GM13977 (cell line): ENCODE measurements at regions not wholly inside any gene's neighbourhood (a gene's known extent, or its start where the extent isn't known, plus 50 kb on each side); places are given as distances from the start of the nearest gene placed in this dataset.

ENCODE experiments used
- DNase-seq: peaks from one replicate; pipeline ENCODE4 v3.0.0; 2012; ENCODE audit warnings: low spot score
- in situ Hi-C: fragments of 300-500 bp; cut with MboI; formaldehyde crosslinking; loops from one replicate; pipeline ENCODE4 v1.12.0; 2022; ENCODE audit warnings: low sequenced_read_pairs, low pct_unique_long_range_greater_than_20kb, mixed read lengths, inconsistent platforms; ENCODE audit not compliant: unreplicated experiment
- TF ChIP-seq, protein P1 (sequence below): IDR thresholded peaks from 2 replicates; pipeline ENCODE4 v1.5.1; 2012; ENCODE audit warnings: mild to moderate bottlenecking, control low read depth; ENCODE audit not compliant: insufficient read depth; ENCODE audit errors: extremely low read depth, missing control alignments

DNA sequence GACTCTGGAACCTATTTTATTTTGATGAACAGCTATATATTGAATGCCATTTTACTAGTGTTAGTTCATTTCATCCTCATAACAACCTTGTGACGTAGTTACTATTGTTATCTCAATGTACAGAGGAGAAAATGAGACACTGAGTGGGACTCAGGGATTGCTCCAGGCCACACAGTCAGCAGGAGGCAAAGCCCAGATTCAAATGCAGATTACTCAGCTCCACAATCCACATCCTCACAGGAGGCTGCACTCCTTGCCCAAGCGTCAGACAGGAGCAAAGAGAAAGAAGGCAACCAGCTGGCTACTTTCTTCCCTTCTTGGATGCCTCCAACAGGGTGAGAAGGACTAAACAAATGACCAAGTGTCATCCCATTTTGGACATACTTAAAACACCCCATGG, 92.0 kb upstream of the CCDC54 start:
- no peak for DNase-seq

DNA sequence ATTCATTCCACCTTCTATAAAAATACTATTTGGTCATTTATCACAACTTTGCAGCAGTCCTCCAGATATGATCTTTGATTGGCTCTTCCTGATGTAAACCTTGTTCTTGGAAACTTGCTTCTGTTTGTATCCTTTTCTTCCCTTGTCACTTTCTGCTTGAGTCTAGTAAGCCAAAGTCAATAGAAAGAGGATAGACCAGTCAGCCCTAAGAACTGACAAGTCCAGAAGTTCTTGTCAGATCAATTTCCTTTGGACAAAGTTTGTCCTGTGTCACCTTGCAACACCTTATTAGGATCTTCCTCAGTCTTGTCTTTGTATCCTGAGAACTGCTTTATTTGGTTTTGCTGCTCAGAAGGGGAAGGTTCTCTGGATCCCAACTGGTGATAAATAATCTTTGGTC, 87.9 kb upstream of the CCDC54 start:
- TF ChIP-seq, protein P1, sequence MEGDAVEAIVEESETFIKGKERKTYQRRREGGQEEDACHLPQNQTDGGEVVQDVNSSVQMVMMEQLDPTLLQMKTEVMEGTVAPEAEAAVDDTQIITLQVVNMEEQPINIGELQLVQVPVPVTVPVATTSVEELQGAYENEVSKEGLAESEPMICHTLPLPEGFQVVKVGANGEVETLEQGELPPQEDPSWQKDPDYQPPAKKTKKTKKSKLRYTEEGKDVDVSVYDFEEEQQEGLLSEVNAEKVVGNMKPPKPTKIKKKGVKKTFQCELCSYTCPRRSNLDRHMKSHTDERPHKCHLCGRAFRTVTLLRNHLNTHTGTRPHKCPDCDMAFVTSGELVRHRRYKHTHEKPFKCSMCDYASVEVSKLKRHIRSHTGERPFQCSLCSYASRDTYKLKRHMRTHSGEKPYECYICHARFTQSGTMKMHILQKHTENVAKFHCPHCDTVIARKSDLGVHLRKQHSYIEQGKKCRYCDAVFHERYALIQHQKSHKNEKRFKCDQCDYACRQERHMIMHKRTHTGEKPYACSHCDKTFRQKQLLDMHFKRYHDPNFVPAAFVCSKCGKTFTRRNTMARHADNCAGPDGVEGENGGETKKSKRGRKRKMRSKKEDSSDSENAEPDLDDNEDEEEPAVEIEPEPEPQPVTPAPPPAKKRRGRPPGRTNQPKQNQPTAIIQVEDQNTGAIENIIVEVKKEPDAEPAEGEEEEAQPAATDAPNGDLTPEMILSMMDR, result no peak
- no peak for DNase-seq
- in situ Hi-C loops, result no loop called here

More for the DNA sequence above, 92.0 kb upstream of the CCDC54 start:
- in situ Hi-C loops, result no loop called here
- TF ChIP-seq, protein P1, result no peak

DNA sequence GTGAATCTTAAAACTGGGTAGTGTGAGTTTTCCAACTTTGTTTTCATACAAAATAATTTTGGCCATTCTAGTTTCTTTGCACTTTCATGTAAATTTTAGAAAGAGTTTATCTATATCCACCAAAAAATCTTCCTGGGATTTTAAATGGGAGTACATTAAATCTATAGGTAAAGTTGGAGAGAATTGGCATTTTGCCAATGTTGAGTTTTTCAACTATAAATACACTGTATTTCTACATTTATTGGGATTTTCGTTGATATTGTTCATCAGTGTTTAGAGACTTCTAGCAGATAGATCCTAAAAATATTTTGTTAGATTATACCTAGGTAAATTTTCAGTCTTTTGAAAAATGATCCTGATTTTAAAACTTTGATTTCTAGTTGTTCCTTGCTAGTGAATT, 83.1 kb upstream of the CCDC54 start:
- DNase-seq, result no peak
- in situ Hi-C loops, result no loop called here
- TF ChIP-seq, protein P1, result no peak

DNA sequence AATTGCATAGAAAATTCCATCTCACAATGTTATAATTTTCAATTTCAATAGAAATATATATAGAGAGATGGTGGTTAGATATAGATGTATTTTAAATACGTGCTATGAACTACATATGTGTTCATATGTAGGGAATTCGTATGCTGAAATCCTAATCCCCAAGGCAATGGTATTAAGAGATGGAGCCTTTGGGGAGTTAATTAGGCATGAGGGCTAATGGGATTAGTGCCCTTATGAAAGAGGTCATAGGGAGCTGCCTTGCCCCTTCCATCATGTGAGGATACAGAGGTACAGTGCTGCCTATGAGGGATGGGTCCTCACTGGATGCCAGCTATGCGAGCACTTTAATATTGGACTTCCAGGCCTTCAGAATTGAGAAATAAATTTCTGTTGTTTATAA, 79.6 kb upstream of the CCDC54 start:
- DNase-seq, result no peak
- in situ Hi-C loops, result no loop called here
- TF ChIP-seq, protein P1, result no peak

DNA sequence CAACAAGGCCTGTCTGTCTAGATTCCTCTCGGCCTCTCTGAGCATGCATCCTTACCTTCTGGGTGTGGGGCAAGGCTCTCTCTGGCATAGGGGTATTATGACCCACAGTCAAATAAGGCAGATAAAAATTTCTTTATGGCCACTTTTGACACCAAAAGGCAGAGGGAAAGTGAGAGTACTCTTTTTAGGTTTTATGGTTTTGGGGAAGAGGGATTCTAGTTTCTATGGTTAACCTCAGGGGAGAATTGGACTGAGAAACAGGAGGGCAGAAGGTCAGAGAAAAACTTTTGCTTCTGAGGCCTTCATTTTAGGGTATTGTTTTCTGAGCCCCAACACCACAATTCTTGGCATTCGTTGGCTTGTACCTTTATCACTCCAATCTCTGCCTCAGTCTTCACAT, 70.0 kb upstream of the CCDC54 start:
- in situ Hi-C loops, result no loop called here

DNA sequence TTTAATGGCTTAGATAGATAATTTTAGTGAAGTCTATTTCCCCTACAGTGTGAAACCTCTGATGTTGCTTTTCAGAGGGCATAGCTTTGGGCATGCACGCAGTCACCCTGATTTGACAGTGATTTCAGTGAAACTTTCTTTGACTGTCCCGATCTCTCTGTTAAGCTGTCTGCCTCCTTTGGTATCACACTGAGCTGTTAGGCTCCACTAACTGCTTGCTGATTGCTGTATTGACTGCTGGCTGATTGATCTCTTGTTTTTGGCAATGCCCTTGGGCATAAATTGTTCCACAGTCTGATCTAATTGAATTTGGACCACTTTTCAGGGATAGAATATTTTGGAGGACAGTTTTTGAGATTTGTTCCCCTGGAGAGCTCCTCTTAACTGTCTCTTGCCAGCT, 68.5 kb upstream of the CCDC54 start:
- DNase-seq, result no peak
- TF ChIP-seq, protein P1, result no peak
- in situ Hi-C loops, result no loop called here

More for the DNA sequence above, 70.0 kb upstream of the CCDC54 start:
- TF ChIP-seq, protein P1, result no peak
- no peak for DNase-seq

DNA sequence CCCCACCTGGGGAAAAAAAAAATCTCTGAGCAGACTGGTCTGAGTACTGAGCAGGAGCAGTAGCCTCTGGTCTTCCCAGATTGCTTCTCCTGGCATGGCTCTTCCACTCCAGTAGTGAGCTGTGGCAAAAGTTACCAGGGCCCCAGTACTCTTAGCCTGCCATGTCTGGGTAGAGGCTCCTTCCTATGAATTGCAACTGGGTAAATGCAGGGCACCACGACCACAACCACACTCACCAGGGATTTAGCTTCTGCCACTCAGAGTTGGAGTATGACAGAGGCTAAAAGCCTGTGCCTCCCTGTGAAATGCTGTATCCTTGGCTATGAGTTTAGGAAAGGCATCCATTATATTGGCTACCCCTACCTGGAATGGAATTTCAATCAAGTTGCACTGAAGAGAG, 67.9 kb upstream of the CCDC54 start:
- DNase-seq, result no peak
- TF ChIP-seq, protein P1, result no peak
- in situ Hi-C loops, result no loop called here
